PC-9 (cell line): ENCODE measurements at regions not wholly inside any gene's neighbourhood (a gene's known extent, or its start where the extent isn't known, plus 50 kb on each side); places are given as distances from the start of the nearest gene placed in this dataset.

Experiments
- CTCF ChIP-seq: fragments of 200-600 bp; sonication (generic); conservative IDR thresholded peaks from 2 replicates; pipeline ENCODE4 v1.6.1; 2017; ENCODE audit warnings: mixed run types, antibody characterized with exemption, mild to moderate bottlenecking, moderate library complexity
- EZH2 ChIP-seq: fragments of 200-600 bp; sonication (generic); IDR thresholded peaks from 2 replicates; pipeline ENCODE4 v1.8.0; 2017; ENCODE audit warnings: antibody characterized with exemption, low read depth

GRCh38 chr12:24049101-24049500 is 99.6 kb upstream of the SOX5 start:
- TF ChIP-seq CTCF (no peak), EZH2 (no peak)
